ENCODE measurements at regions not wholly inside any gene's neighbourhood (a gene's known extent, or its start where the extent isn't known, plus 50 kb on each side); places are given as distances from the start of the nearest gene placed in this dataset.

DNA sequence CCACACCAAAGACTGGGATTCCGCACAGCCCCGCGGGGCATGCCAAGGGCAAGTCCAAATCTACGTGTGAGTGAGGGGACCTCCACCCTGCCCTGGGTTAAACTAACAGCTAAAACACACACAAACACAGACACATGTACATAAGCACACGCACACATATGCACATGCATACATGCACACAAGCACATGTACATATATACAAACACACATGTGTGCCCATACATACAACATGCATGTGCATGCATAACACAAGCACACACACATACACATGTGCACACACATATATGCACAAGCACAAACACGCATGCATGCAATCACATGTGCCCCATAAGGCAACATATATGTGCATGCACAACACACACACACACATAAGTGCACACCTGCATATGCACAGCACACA lies 136.7 kb downstream of the SOX1 start:
- TF ChIP-seq, protein P1, sequence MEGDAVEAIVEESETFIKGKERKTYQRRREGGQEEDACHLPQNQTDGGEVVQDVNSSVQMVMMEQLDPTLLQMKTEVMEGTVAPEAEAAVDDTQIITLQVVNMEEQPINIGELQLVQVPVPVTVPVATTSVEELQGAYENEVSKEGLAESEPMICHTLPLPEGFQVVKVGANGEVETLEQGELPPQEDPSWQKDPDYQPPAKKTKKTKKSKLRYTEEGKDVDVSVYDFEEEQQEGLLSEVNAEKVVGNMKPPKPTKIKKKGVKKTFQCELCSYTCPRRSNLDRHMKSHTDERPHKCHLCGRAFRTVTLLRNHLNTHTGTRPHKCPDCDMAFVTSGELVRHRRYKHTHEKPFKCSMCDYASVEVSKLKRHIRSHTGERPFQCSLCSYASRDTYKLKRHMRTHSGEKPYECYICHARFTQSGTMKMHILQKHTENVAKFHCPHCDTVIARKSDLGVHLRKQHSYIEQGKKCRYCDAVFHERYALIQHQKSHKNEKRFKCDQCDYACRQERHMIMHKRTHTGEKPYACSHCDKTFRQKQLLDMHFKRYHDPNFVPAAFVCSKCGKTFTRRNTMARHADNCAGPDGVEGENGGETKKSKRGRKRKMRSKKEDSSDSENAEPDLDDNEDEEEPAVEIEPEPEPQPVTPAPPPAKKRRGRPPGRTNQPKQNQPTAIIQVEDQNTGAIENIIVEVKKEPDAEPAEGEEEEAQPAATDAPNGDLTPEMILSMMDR (IDR thresholded peaks at IDR 0.05), result no peak
- TF ChIP-seq POLR2A (IDR thresholded peaks at IDR 0.05) (no peak), POLR2AphosphoS5 (IDR thresholded peaks at IDR 0.05) (no peak)
